ENCODE measurements at regions not wholly inside any gene's neighbourhood (a gene's known extent, or its start where the extent isn't known, plus 50 kb on each side); places are given as distances from the start of the nearest gene placed in this dataset.
"Not testable (repeated sequence)": the region's sequence is repeated elsewhere in the genome, so short reads cannot be mapped to it uniquely, and the experiment has no call there.

GRCh38 chr2:172311921-172312345 lies 115.5 kb upstream of the ITGA6 start:
- Histone ChIP-seq H3K9me3 (ENCODE audit: control insufficient read depth, insufficient read depth, low read depth, low read length) (no peaks in the 10 kb centered on the region), H3K36me3 (ENCODE audit: control insufficient read depth, insufficient read depth, low read length) (no peaks in the 10 kb centered on the region), H3K4me3 (ENCODE audit: low read depth in 2 of 2, low read length in 2 of 2) (no peak overlapping the region), H3K4me1 (ENCODE audit: control insufficient read depth, insufficient read depth, low read length) (no peaks in the 10 kb centered on the region), H3K27ac (ENCODE audit: low read length) (no peak overlapping the region), H3K27me3 (ENCODE audit: control insufficient read depth, insufficient read depth, low read length) (no peaks in the 10 kb centered on the region)
- POLR2A ChIA-PET = no interaction called here
- TF ChIP-seq REST (IDR thresholded peaks at IDR 0.05; ENCODE audit: insufficient read depth in 1 of 2, low read depth in 2 of 2, low read length in 1 of 2) (no peak), CTCF (IDR thresholded peaks at IDR 0.05) (no peak), TCF7L2 (IDR thresholded peaks at IDR 0.05; ENCODE audit: low read depth, low read length) (no peak), SIN3A (IDR thresholded peaks at IDR 0.05; ENCODE audit: borderline replicate concordance, insufficient read depth, low read depth, low read length) (no peak), POLR2AphosphoS5 (IDR thresholded peaks at IDR 0.05; ENCODE audit: low read depth, low read length) (no peak)
- no peak for ATAC-seq
- no peak for DNase-seq (ENCODE audit: low read depth, low spot score)
- intact Hi-C loops (cut with micrococcal nuclease; ENCODE audit: unreplicated experiment) (no loop called here), in situ Hi-C loops (cut with HindIII; ENCODE audit: low pct_unique_long_range_greater_than_20kb, low sequenced_read_pairs) (no loop called here)
- BruUV-seq (replicated peaks) = no TSS peak
- CTCF ChIA-PET = no interaction called here

- Histone ChIP-seq H3K4me1 (ENCODE audit: control insufficient read depth, insufficient read depth, low read length) (no peaks in the 10 kb centered on the region), H3K36me3 (ENCODE audit: control insufficient read depth, insufficient read depth, low read length) (no peaks in the 10 kb centered on the region), H3K27me3 (ENCODE audit: control insufficient read depth, insufficient read depth, low read length) (no peaks in the 10 kb centered on the region), H3K9me3 (ENCODE audit: control insufficient read depth, insufficient read depth, low read depth, low read length) (no peaks in the 10 kb centered on the region), H3K4me3 (ENCODE audit: low read depth in 2 of 2, low read length in 2 of 2) (no peak overlapping the region), H3K27ac (ENCODE audit: low read length) (no peak overlapping the region)
- BruUV-seq (replicated peaks) = no TSS peak
- DNase-seq (ENCODE audit: low read depth, low spot score) (no peak), ATAC-seq (no peak)
- intact Hi-C loops (cut with micrococcal nuclease; ENCODE audit: unreplicated experiment) (no loop called here), in situ Hi-C loops (cut with HindIII; ENCODE audit: low pct_unique_long_range_greater_than_20kb, low sequenced_read_pairs) (no loop called here)
- ChIA-PET POLR2A (no interaction called here), CTCF (no interaction called here)
- TF ChIP-seq REST (IDR thresholded peaks at IDR 0.05; ENCODE audit: insufficient read depth in 1 of 2, low read depth in 2 of 2, low read length in 1 of 2) = no peak
- no peak for TF ChIP-seq CTCF (IDR thresholded peaks at IDR 0.05)
- TF ChIP-seq SIN3A (IDR thresholded peaks at IDR 0.05; ENCODE audit: borderline replicate concordance, insufficient read depth, low read depth, low read length) = no peak
- TF ChIP-seq TCF7L2 (IDR thresholded peaks at IDR 0.05; ENCODE audit: low read depth, low read length) = no peak
- no peak for TF ChIP-seq POLR2AphosphoS5 (IDR thresholded peaks at IDR 0.05; ENCODE audit: low read depth, low read length)
Measured at GRCh38 chr2:172313715-172314341, 113.6 kb upstream of the ITGA6 start.

GRCh38 chr2:172315070-172315469 lies 112.3 kb upstream of the ITGA6 start:
- H3K4me3 ChIP-seq (ENCODE audit: low read depth in 2 of 2, low read length in 2 of 2); intact Hi-C loops (cut with micrococcal nuclease; ENCODE audit: unreplicated experiment); H3K27me3 ChIP-seq (ENCODE audit: control insufficient read depth, insufficient read depth, low read length); H3K4me1 ChIP-seq (ENCODE audit: control insufficient read depth, insufficient read depth, low read length); POLR2A ChIA-PET; BruUV-seq (replicated peaks); CTCF ChIA-PET; H3K36me3 ChIP-seq (ENCODE audit: control insufficient read depth, insufficient read depth, low read length); H3K9me3 ChIP-seq (ENCODE audit: control insufficient read depth, insufficient read depth, low read depth, low read length); ATAC-seq; in situ Hi-C loops (cut with HindIII; ENCODE audit: low pct_unique_long_range_greater_than_20kb, low sequenced_read_pairs); H3K27ac ChIP-seq (ENCODE audit: low read length); DNase-seq (ENCODE audit: low read depth, low spot score): not testable (repeated sequence)

All from Panc1 (cell line).